HEK293 (cell line): ENCODE measurements at regions not wholly inside any gene's neighbourhood (a gene's known extent, or its start where the extent isn't known, plus 50 kb on each side); places are given as distances from the start of the nearest gene placed in this dataset.
"Not testable (repeated sequence)": the region's sequence is repeated elsewhere in the genome, so short reads cannot be mapped to it uniquely, and the experiment has no call there.

Experiments
- GLIS1 ChIP-seq: fragments of 450-650 bp; formaldehyde crosslinking; IDR thresholded peaks from 2 replicates; pipeline ENCODE4 v1.5.1; 2016; ENCODE audit warnings: missing biosample characterization, missing genetic modification characterization
- ZNF274 ChIP-seq, 2 experiments: fragments of 200-500 bp in 1 of 2; fragments of 450-650 bp in 1 of 2; sonication (Bioruptor generic) in 1 of 2; formaldehyde crosslinking in 1 of 2; IDR thresholded peaks; 2 replicates each; pipeline versions ENCODE4 v1.5.1 to v1.6.1; 2014 to 2016; ENCODE audit warnings: borderline replicate concordance in 1 of 2, inconsistent platforms in 1 of 2, low read length in 1 of 2, missing biosample characterization in 1 of 2, missing genetic modification characterization in 1 of 2
- ZNF664 ChIP-seq: fragments of 450-650 bp; formaldehyde crosslinking; IDR thresholded peaks from 2 replicates; pipeline ENCODE4 v1.5.1; 2016; ENCODE audit warnings: missing biosample characterization, missing genetic modification characterization
- TF ChIP-seq, protein P1 (sequence below): fragments of 450-650 bp; formaldehyde crosslinking; IDR thresholded peaks from 2 replicates; pipeline ENCODE4 v1.5.1; 2016; ENCODE audit warnings: missing biosample characterization, missing genetic modification characterization
- TF ChIP-seq, protein P2 (sequence below): fragments of 450-650 bp; formaldehyde crosslinking; IDR thresholded peaks from 2 replicates; pipeline ENCODE4 v1.5.1; 2016; ENCODE audit warnings: missing biosample characterization, missing genetic modification characterization

DNA sequence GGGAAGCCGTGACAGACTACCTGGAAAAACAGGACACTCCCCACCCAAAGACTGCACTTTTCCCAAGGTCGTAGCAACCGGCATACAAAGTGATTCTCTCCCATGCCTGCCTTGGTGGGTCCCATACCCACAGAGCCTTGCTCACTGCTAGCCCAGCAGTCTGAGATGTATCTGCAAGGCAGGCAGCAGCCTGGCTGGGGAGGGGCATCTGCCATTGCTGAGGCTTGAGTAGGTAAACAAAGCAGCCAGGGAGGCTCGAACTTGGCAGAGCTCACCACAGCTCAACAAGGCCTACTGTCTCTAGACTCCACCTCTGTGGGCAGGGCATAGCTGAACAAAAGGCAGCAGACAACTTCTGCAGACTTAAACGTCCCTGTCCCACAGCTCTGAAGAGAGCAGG, 144.4 kb upstream of the FSHR start:
- TF ChIP-seq GLIS1; ZNF664 (tag by site-specific recombination); ZNF274 (IDR thresholded peaks at IDR 0.05; ENCODE audit: low read length); ZNF274 (tag by site-specific recombination; IDR thresholded peaks at IDR 0.05; ENCODE audit: borderline replicate concordance): not testable (repeated sequence)
- TF ChIP-seq, protein P1, sequence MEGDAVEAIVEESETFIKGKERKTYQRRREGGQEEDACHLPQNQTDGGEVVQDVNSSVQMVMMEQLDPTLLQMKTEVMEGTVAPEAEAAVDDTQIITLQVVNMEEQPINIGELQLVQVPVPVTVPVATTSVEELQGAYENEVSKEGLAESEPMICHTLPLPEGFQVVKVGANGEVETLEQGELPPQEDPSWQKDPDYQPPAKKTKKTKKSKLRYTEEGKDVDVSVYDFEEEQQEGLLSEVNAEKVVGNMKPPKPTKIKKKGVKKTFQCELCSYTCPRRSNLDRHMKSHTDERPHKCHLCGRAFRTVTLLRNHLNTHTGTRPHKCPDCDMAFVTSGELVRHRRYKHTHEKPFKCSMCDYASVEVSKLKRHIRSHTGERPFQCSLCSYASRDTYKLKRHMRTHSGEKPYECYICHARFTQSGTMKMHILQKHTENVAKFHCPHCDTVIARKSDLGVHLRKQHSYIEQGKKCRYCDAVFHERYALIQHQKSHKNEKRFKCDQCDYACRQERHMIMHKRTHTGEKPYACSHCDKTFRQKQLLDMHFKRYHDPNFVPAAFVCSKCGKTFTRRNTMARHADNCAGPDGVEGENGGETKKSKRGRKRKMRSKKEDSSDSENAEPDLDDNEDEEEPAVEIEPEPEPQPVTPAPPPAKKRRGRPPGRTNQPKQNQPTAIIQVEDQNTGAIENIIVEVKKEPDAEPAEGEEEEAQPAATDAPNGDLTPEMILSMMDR = not testable (repeated sequence)
- TF ChIP-seq, protein P2, sequence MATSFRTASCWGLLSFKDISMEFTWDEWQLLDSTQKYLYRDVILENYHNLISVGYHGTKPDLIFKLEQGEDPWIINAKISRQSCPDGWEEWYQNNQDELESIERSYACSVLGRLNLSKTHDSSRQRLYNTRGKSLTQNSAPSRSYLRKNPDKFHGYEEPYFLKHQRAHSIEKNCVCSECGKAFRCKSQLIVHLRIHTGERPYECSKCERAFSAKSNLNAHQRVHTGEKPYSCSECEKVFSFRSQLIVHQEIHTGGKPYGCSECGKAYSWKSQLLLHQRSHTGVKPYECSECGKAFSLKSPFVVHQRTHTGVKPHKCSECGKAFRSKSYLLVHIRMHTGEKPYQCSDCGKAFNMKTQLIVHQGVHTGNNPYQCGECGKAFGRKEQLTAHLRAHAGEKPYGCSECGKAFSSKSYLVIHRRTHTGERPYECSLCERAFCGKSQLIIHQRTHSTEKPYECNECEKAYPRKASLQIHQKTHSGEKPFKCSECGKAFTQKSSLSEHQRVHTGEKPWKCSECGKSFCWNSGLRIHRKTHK (tag by site-specific recombination) = not testable (repeated sequence)
